Vagina (tissue), 2 donors: ENCODE measurements at regions not wholly inside any gene's neighbourhood (a gene's known extent, or its start where the extent isn't known, plus 50 kb on each side); places are given as distances from the start of the nearest gene placed in this dataset.

Experiments
- DNase-seq, 2 donors: peaks; one replicate each; pipeline ENCODE4 v3.0.0-alpha.2; 2017; ENCODE audit errors: extremely low spot score in 2 of 2
- H3K27ac ChIP-seq: fragments of 200-600 bp; sonication (generic); one replicate; pipeline ENCODE4 v1.5.1; 2019
- H3K27me3 ChIP-seq: fragments of 200-600 bp; sonication (generic); one replicate; pipeline ENCODE4 v1.5.1; 2019
- H3K36me3 ChIP-seq, 2 donors: fragments of 200-600 bp; sonication (generic); one replicate each; pipeline ENCODE4 v1.5.1; 2017 to 2019
- H3K4me1 ChIP-seq: fragments of 200-600 bp; sonication (generic); one replicate; pipeline ENCODE4 v1.5.1; 2019
- H3K4me3 ChIP-seq, 2 donors: fragments of 200-600 bp; sonication (generic); 1 replicate in 1 of 2; 2 replicates in 1 of 2; pipeline ENCODE4 v1.5.1; 2016 to 2019
- H3K9me3 ChIP-seq: fragments of 200-600 bp; sonication (generic); one replicate; pipeline ENCODE4 v1.5.1; 2019
- CTCF ChIP-seq, 3 experiments: fragments of 450-650 bp in 2 of 3; fragments of 200-600 bp in 1 of 3; sonication (generic) in 1 of 3; IDR thresholded peaks; one replicate each; pipeline ENCODE4 v1.5.1; 2017 to 2019; ENCODE audit warnings: antibody characterized with exemption in 3 of 3, mild to moderate bottlenecking in 2 of 3, moderate library complexity in 2 of 3
- POLR2A ChIP-seq, 2 donors: fragments of 450-650 bp; IDR thresholded peaks; one replicate each; pipeline ENCODE4 v1.6.1; 2017; ENCODE audit warnings: antibody characterized with exemption in 2 of 2, mild to moderate bottlenecking in 2 of 2, moderate library complexity in 2 of 2
- POLR2AphosphoS5 ChIP-seq, 2 donors: sonication (generic); formaldehyde crosslinking; IDR thresholded peaks; one replicate each; pipeline ENCODE4 v1.9.0; 2017; ENCODE audit warnings: antibody characterized with exemption in 2 of 2, mild to moderate bottlenecking in 2 of 2, low read depth in 1 of 2; ENCODE audit not compliant: insufficient read depth in 1 of 2
- intact Hi-C: fragments of 100-400 bp; cut with DNase I; formaldehyde crosslinking; loops from one replicate; pipeline ENCODE4 v1.15.1; 2023

DNA sequence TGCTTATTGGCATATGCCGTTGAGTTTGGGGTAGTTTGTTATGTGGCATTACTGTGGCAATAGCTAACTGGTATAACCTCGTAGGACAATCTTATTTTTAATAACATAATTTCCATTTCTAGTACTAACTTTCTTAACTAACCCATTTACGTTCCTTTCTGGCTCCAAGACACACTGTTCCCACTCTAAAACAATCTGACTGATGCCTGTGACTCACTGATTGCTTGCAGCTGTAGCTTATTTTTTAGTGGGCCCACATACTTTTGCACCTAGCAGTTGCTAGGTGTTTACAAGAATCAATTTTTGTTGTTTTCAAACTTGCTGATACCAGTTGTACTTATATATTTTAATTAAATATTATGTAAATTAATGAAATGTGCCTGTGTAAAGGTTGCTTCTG lies 52.2 kb downstream of the FAT3 start:
- Histone ChIP-seq H3K9me3 (no peaks in the 10 kb centered on the region), H3K4me3 (no peak overlapping the region), H3K27ac (no peak overlapping the region), H3K36me3 (no peaks in the 10 kb centered on the region), H3K27me3 (no peaks in the 10 kb centered on the region), H3K4me1 (no peaks in the 10 kb centered on the region)
- TF ChIP-seq CTCF (IDR thresholded peaks at IDR 0.05), result no peak
- TF ChIP-seq POLR2A (IDR thresholded peaks at IDR 0.05), result no peak
- TF ChIP-seq POLR2AphosphoS5 (IDR thresholded peaks at IDR 0.05; ENCODE audit: insufficient read depth in 1 of 2, low read depth in 1 of 2), result no peak
- intact Hi-C loops, result no loop called here
- no peak for DNase-seq

DNA sequence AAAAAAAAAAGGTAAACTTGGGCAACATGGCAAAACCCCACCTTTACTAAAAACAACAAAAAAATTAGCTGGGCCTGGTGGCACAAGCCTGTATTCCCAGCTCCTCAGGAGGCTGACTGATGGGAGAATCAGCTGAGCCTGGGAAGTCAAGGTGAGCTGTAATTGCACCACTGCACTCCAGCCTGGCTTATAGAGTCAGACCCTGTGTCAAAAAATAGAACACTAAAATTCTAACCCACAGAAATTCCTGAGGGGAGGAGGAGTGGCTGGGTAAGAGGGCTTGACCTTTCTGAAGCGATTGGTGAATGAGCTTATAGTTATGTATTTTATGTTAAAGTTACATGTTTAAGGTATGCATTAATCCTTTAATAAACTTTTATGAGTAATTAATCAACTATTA lies 53.3 kb downstream of the FAT3 start:
- intact Hi-C loops, result no loop called here
- no peak for DNase-seq
- H3K4me3 ChIP-seq, result no peak overlapping the region
- H3K27ac ChIP-seq, result no peak overlapping the region
- no peak for TF ChIP-seq POLR2AphosphoS5 (IDR thresholded peaks at IDR 0.05; ENCODE audit: insufficient read depth in 1 of 2, low read depth in 1 of 2)
- no peak for TF ChIP-seq CTCF (IDR thresholded peaks at IDR 0.05)
- no peak for TF ChIP-seq POLR2A (IDR thresholded peaks at IDR 0.05)
- H3K9me3 ChIP-seq, result no peaks in the 10 kb centered on the region
- no peaks in the 10 kb centered on the region for H3K36me3 ChIP-seq
- no peaks in the 10 kb centered on the region for H3K4me1 ChIP-seq
- no peaks in the 10 kb centered on the region for H3K27me3 ChIP-seq

DNA sequence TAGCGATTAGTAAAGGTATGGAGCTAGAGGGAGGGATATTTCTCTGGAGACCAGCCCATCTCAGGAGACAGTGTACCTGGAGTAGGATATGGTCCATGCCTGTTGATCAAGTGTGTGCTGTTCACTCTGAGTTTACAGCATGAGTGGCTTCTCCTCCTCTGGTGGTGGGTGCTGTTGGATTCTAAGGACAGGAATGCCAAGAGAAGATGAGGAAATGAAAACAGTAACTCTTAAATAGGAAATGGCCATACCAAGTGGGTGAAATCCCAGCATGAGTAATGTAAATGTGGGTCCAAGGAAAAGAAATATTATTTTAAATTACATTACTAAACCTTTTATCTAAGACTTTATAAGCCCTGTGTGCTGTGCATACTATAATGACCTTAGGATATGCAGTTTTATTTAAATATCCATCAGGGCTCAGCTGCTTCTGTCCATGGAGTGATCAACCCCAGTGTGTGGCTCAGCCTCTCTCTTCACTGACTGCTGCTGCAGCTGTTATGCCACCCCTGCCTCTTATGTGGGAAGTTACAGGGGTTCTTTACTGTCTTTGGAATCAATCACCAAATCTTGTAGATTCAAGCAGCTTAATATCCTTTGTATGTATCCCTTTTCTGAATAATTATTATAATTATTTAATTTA lies 54.3 kb downstream of the FAT3 start:
- Histone ChIP-seq H3K36me3 (no peaks in the 10 kb centered on the region), H3K27ac (no peak overlapping the region), H3K4me3 (no peak overlapping the region), H3K27me3 (no peaks in the 10 kb centered on the region), H3K9me3 (no peaks in the 10 kb centered on the region), H3K4me1 (no peaks in the 10 kb centered on the region)
- intact Hi-C loops, result no loop called here
- TF ChIP-seq POLR2AphosphoS5 (IDR thresholded peaks at IDR 0.05; ENCODE audit: insufficient read depth in 1 of 2, low read depth in 1 of 2), result no peak
- DNase-seq, result no peak

DNA sequence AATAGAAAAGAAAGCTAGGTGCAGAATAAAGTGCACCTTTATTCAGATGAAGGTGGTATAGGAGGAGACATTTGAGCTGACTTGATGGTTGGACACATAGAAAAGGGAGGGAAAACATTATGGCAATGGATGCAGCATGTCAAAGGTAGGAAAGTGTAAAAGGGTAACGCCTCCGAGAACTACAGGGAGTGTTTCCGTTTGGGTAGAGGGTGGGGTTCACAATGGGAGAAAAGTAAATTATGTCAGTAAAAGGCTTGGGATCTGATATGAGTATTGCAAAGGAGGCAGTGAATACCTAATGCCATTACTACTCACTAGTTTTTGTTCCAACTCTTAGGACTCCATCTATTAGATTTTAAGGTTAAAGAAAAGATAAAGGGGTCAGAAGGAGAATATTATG lies 59.5 kb downstream of the FAT3 start:
- no peak for TF ChIP-seq CTCF (IDR thresholded peaks at IDR 0.05)
- no peak for TF ChIP-seq POLR2AphosphoS5 (IDR thresholded peaks at IDR 0.05; ENCODE audit: insufficient read depth in 1 of 2, low read depth in 1 of 2)
- TF ChIP-seq POLR2A (IDR thresholded peaks at IDR 0.05), result no peak

DNA sequence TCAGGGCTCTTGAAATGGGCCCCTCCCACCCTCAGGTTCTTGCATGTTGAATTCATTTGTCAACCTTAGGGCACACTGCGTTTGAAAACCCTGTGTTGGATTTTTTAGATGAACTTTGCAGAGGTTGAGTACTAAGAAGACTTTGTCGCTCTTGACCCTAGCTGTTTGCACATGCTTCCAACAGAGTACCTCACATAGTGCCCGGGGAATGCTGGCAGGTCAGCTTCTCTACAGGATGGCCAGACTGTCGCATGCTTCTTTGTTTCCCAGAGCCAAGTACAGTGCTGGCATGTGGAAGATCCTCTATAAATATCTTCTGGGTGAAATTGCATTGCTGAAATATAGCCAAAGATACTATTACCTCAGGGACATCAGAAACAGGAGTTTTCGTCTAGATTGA lies 59.9 kb downstream of the FAT3 start:
- intact Hi-C loops, result no loop called here
- H3K27ac ChIP-seq, result no peak overlapping the region
- DNase-seq, result no peak
- H3K36me3 ChIP-seq, result no peaks in the 10 kb centered on the region
- H3K4me1 ChIP-seq, result no peaks in the 10 kb centered on the region
- H3K9me3 ChIP-seq, result no peaks in the 10 kb centered on the region
- TF ChIP-seq POLR2AphosphoS5 (IDR thresholded peaks at IDR 0.05; ENCODE audit: insufficient read depth in 1 of 2, low read depth in 1 of 2) (no peak), POLR2A (IDR thresholded peaks at IDR 0.05) (no peak), CTCF (IDR thresholded peaks at IDR 0.05) (no peak)
- no peak overlapping the region for H3K4me3 ChIP-seq
- no peaks in the 10 kb centered on the region for H3K27me3 ChIP-seq

More for the DNA sequence above, 59.5 kb downstream of the FAT3 start:
- Histone ChIP-seq H3K27ac (no peak overlapping the region), H3K4me3 (no peak overlapping the region), H3K9me3 (no peaks in the 10 kb centered on the region), H3K36me3 (no peaks in the 10 kb centered on the region), H3K27me3 (no peaks in the 10 kb centered on the region), H3K4me1 (no peaks in the 10 kb centered on the region)
- intact Hi-C loops, result no loop called here
- DNase-seq, result no peak
